Umbilical cord (tissue), 1 donor: ENCODE measurements at regions not wholly inside any gene's neighbourhood (a gene's known extent, or its start where the extent isn't known, plus 50 kb on each side); places are given as distances from the start of the nearest gene placed in this dataset.
A peak's percentile ranks its signal among the peaks of the same experiment; 100 is the strongest.

ENCODE experiments used
- DNase-seq: peaks from one replicate; pipeline ENCODE4 v3.0.0-alpha.2; 2015; ENCODE audit warnings: low spot score

- no peak for DNase-seq
Measured at GRCh38 chr13:59346999-59347723, 816.6 kb downstream of the DIAPH3 start.

DNA sequence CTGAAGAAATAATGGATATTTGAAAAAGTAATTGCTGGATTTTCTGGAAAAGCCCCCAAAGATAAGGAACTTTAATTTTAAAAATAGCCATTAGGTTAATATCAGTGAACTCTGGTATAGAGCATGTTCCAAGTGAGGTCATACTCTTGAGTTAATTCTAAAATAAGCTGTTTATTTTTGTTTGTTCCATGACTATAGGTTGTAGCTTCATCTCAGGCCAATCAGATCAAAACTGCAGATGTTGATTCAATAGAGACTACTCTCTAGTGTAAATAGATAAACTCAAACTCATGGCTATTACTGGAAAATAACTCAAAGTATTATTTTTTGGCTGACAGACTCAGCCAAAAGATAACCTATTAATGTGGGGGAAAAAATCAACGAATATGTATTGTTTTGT lies 815.1 kb downstream of the DIAPH3 start:
- DNase-seq = no peak

DNA sequence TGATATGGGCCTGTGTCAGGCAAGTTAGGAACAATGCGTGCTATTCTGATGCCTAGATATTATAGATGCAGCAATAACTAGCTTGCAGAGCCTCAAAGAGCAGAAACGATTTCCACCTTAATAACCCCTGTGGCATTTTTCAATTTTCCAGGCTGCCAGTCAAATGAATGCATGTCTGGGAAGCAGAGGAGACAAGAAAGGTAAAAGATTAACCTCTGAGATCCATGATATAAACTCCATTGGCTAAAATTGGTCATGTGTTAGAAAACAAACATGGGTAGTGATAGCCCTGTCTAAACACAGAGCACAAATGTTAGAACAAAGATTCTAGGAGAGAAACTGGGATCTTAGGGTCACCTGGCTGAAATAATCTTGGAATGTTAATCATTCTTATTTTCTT lies 811.1 kb downstream of the DIAPH3 start:
- DNase-seq = no peak

GRCh38 chr13:59354665-59355369 lies 808.9 kb downstream of the DIAPH3 start:
- no peak for DNase-seq

GRCh38 chr13:59356607-59357006 lies 807.1 kb downstream of the DIAPH3 start:
- peak; percentile 74 for DNase-seq

DNA sequence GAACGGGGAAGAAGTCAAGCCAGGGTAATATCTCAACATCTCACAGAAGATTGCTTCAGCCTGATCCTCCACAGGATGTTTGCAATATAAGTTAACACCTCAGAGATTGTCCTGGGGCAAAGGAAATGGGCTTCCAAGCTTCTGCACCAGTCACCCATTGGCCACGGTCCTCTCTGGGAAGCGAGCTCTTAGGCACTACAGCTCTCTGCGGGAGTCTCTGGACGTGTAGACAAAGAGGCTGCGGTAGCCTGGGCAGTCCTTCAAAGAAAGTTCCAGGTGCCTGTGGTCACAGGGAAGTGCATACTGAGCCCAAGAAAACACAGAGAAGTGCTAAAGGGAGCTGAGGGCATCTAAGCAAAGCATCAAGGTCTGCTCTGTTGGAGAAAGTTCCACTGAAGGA lies 805.7 kb downstream of the DIAPH3 start:
- no peak for DNase-seq

- DNase-seq = peak; percentile 55
Measured at GRCh38 chr13:59360108-59360507, 803.6 kb downstream of the DIAPH3 start.

DNA sequence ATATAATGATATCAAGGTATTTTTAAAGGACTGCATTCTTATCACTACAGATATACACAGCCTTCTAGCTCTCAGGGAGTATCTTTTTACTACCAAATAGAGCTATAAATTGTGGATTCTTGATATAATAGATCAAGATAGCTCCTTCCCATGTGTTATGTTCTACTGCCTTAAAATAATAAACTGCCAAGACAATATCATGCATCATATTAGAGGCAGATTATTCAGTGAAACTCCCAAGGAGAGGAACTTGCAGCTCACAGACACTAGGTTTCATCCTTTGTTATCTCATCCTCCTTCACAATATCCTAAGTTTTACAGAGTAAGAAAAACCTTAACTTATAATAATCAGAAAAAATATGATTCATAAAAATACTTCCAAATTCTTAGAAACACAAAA lies 802.8 kb downstream of the DIAPH3 start:
- DNase-seq = no peak

GRCh38 chr13:59363313-59363712 lies 800.4 kb downstream of the DIAPH3 start:
- peak; percentile 44 for DNase-seq

DNA sequence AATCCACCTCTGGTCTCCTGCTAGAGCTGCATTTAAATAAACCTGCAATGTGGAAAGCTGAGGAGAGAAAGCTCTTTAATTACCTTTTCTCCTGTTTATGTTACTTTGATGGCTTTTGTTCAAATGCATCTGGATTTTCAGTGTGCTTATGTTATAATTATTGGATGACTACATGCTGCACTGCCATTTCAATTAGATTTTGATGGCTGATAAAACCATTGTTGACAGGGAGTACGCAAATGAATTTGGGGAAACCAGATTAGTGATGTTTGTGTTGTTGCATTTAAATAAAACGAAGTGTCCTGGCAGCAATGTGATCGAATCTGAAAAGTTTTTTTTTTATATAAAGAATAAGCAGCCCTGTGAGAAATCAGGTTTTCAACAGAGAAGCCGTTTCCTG lies 799.8 kb downstream of the DIAPH3 start:
- no peak for DNase-seq

- DNase-seq = peak; percentile 31
Measured at GRCh38 chr13:59364641-59365085, 799.1 kb downstream of the DIAPH3 start.

DNA sequence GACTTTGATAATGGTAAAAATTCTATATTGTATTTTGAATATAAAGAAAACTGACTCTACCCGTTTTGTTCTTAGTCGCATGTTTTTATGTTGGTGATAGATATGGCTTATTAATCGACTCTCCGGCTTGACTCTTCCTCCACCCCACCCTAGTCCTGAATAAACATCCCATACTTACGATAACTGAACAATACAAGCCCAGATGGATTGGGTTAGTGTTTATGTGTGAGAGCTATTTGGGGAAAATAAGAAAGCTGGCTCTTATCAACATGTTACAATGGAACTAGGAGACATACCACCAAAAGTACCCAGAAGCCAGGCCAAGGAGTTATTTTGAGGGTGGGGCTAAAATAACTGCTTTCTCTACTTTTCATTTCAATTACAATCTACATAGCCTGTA lies 796.3 kb downstream of the DIAPH3 start:
- DNase-seq = no peak

DNA sequence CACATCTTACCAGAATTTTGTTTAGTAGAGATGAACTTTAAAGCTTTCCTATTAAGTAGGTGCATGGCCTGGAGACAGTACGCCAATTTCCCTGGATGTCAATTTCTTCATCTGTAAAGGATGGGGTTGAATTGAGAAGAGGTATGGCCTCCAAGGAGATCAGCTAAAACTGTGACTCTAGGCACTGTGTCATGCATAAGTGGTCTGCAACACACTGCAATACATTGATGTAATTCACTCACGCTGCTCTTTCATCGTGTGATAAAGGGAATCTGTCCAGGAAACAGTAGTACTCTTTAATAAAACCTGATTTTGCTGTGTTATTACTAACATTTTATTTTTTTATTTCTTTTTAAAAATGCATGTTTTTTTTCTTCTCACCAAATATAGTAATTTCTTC lies 795.8 kb downstream of the DIAPH3 start:
- no peak for DNase-seq

GRCh38 chr13:59368693-59369092 lies 795.0 kb downstream of the DIAPH3 start:
- peak; percentile 89 for DNase-seq

GRCh38 chr13:59371229-59371628 lies 792.5 kb downstream of the DIAPH3 start:
- DNase-seq = no peak

DNA sequence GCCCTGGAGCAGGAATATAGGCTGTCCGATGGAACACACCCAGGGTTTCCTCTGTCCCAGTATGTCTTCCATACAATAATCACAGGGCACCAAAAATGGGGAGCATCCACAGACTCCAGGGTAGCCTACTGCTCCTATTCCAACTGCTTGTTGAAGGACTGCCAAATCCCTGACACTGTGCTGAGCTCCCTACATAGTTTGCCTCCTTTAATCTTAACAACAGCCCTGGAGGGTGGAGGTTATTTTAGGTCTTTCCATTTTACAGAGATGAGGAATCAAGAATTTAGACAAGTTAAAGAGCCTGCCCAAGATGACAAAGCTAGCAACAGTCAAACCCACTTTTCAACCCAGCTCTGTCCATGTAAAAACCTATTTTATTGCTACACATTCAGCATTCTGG lies 790.4 kb downstream of the DIAPH3 start:
- peak; percentile 63 for DNase-seq

- peak; percentile 25 for DNase-seq
Measured at GRCh38 chr13:59374691-59375090, 789.0 kb downstream of the DIAPH3 start.

DNA sequence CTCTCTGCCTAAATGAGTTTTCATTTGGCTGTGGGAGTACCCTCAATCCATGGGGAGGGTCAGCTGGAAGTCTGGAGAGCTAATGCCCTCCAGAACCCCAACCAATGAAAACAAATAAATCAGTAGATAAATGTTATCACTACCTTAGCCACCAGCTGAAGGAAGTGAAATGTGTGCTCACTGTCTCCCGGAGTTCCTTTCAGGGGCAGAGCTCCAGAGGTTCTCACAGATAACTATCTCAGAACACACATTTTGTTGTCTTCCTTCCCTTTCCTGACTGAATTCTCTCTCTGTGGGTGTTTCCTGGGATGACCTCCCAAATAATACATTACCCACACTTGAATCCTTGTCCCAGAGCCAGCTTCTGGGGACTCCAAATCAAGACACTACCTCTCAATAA lies 779.6 kb downstream of the DIAPH3 start:
- no peak for DNase-seq

DNA sequence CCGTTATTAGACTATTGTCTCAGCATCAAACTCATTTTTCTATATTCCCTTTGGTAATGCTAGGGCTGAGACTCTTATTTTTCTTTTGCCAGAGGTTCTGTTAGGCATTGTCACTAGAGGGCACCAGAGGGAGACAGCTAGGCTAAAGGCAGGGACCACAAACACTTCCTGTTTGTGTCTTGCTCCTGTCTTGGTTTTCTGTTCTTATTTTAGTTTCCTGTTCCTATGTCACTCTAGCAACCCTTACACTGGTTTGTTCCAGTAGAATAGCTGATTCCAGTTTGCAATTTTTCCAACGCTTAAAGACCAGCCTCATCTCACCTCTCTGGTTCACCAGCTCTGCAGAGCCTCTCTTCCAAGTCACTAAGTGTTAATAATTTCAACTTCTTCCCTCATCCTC lies 772.0 kb downstream of the DIAPH3 start:
- DNase-seq = peak; percentile 74

DNA sequence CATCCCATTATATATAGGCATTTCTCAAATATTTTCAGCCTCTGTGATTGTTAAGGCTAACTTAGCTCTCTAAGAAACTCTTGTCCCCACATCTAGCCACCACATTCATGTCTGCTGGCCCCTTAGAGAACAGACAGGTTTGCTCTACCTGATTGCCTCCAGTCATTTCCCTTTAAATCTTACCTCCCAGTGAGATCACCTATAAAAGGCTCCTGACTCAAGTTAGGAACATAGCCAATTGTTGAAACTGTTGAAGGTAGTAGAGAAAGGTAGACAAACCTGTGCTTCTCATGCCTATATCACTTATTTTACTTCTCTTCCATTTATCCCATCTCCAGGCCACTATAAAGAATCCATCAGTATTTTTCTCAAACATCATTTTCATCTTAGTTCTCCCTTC lies 771.4 kb downstream of the DIAPH3 start:
- DNase-seq = no peak

DNA sequence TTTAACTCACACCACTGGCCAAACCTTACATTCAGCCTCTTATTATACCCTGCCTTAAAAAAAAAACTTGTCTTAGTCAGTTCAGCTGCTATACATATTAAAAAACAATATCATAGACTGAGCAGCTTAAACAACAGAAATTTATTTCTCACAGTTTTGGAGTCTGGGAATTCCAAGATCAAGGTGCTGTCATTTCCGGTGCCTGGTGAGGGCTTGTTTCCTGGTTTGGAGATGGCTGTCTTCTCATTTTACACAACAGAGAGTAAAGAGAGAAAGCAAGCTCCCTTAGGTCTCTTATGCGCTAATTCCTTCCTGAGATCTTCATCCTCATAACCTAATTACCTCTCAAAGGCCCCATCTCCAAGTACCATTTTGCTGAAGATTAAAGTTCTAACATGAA lies 769.2 kb downstream of the DIAPH3 start:
- DNase-seq = no peak

- DNase-seq = peak; percentile 25
Measured at GRCh38 chr13:59398127-59398526, 765.6 kb downstream of the DIAPH3 start.

DNA sequence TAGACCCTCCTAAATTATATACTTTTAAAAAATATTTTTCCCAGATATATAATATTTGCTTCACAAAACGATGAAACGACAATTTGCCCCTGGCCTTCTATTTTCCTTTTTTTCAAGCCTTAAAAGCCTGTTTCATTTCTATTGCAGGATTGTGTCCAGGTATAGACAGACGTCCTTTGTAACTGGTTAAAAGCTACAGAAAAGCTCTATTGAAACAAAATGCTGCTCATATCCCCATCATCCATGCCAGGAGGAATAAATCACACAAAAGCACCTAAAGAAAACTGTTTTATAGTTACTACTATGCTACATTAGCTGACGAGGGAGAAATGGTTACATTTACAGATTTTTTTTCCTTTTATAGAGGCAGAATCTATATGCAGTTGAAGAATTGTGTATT lies 765.1 kb downstream of the DIAPH3 start:
- no peak for DNase-seq
